SK-N-SH treated with all-trans-retinoic acid at 6 μM for 48 hours (cell line): ENCODE measurements at regions not wholly inside any gene's neighbourhood (a gene's known extent, or its start where the extent isn't known, plus 50 kb on each side); places are given as distances from the start of the nearest gene placed in this dataset.

ENCODE experiments used
- ATAC-seq: fragments of 200-7000 bp; cut with Tn5 transposase; 3 replicates; pipeline ENCODE4 v1.9.1; 2020; ENCODE audit warnings: mild to moderate bottlenecking, moderate library complexity
- ARNTL ChIP-seq: fragments of 450-650 bp; formaldehyde crosslinking; IDR thresholded peaks from 2 replicates; pipeline ENCODE4 v1.5.0; 2020; ENCODE audit warnings: low read depth, mild to moderate bottlenecking, moderate library complexity, borderline replicate concordance
- BACH2 ChIP-seq: fragments of 250-450 bp; sonication (Bioruptor Pico); IDR thresholded peaks from 2 replicates; pipeline ENCODE4 v1.9.0; 2021; ENCODE audit warnings: mild to moderate bottlenecking, borderline replicate concordance
- CREB5 ChIP-seq: fragments of 250-450 bp; sonication (Bioruptor Pico); IDR thresholded peaks from 2 replicates; pipeline ENCODE4 v1.5.1; 2020; ENCODE audit warnings: low read depth, mild to moderate bottlenecking, moderate library complexity
- CSDC2 ChIP-seq: fragments of 250-450 bp; sonication (Bioruptor Pico); IDR thresholded peaks from 2 replicates; pipeline ENCODE4 v1.5.0; 2020; ENCODE audit warnings: mild to moderate bottlenecking, moderate library complexity
- CSRNP3 ChIP-seq: fragments of 250-450 bp; sonication (Bioruptor Pico); IDR thresholded peaks from 2 replicates; pipeline ENCODE4 v1.5.1; 2021; ENCODE audit warnings: mild to moderate bottlenecking, moderate library complexity
- ESRRG ChIP-seq: fragments of 250-450 bp; sonication (Bioruptor Pico); IDR thresholded peaks from 2 replicates; pipeline ENCODE4 v1.6.1; 2021; ENCODE audit warnings: mild to moderate bottlenecking
- GLIS3 ChIP-seq: fragments of 250-450 bp; sonication (Bioruptor Pico); IDR thresholded peaks from 2 replicates; pipeline ENCODE4 v1.5.0; 2020; ENCODE audit warnings: mild to moderate bottlenecking, moderate library complexity
- OSR1 ChIP-seq: fragments of 250-450 bp; sonication (Bioruptor Pico); IDR thresholded peaks from 2 replicates; pipeline ENCODE4 v1.8.0; 2022; ENCODE audit warnings: moderate library complexity, mild to moderate bottlenecking, inconsistent platforms
- PATZ1 ChIP-seq: fragments of 250-450 bp; sonication (Bioruptor Pico); IDR thresholded peaks from 2 replicates; pipeline ENCODE4 v1.8.0; 2020; ENCODE audit warnings: mild to moderate bottlenecking, moderate library complexity, borderline replicate concordance
- POU6F1 ChIP-seq: fragments of 250-450 bp; sonication (Bioruptor Pico); IDR thresholded peaks from 2 replicates; pipeline ENCODE4 v1.8.0; 2021; ENCODE audit warnings: low read depth, mild to moderate bottlenecking, moderate library complexity, borderline replicate concordance
- PPARA ChIP-seq: fragments of 250-450 bp; sonication (Bioruptor Pico); IDR thresholded peaks from 2 replicates; pipeline ENCODE4 v1.5.0; 2020; ENCODE audit warnings: mild to moderate bottlenecking, borderline replicate concordance
- RARB ChIP-seq: fragments of 250-450 bp; sonication (Bioruptor Pico); IDR thresholded peaks from 2 replicates; pipeline ENCODE4 v1.8.0; 2021; ENCODE audit warnings: mild to moderate bottlenecking, moderate library complexity
- SNAI2 ChIP-seq: fragments of 250-450 bp; sonication (Bioruptor Pico); IDR thresholded peaks from 2 replicates; pipeline ENCODE4 v1.5.0; 2020; ENCODE audit warnings: mild to moderate bottlenecking, moderate library complexity
- TCF4 ChIP-seq: fragments of 250-450 bp; sonication (Bioruptor Pico); IDR thresholded peaks from 2 replicates; pipeline ENCODE4 v1.8.0; 2021; ENCODE audit warnings: mild to moderate bottlenecking, moderate library complexity, borderline replicate concordance
- TOX ChIP-seq: fragments of 250-450 bp; sonication (Bioruptor Pico); IDR thresholded peaks from 2 replicates; pipeline ENCODE4 v1.8.0; 2021; ENCODE audit warnings: mild to moderate bottlenecking, moderate library complexity, borderline replicate concordance
- TSHZ2 ChIP-seq: fragments of 250-450 bp; sonication (Bioruptor Pico); IDR thresholded peaks from 2 replicates; pipeline ENCODE4 v1.5.0; 2020; ENCODE audit warnings: mild to moderate bottlenecking, moderate library complexity
- ZFP3 ChIP-seq: fragments of 250-450 bp; sonication (Bioruptor Pico); IDR thresholded peaks from 2 replicates; pipeline ENCODE4 v1.5.0; 2020; ENCODE audit warnings: mild to moderate bottlenecking, moderate library complexity
- ZFP30 ChIP-seq: fragments of 450-650 bp; formaldehyde crosslinking; IDR thresholded peaks from 2 replicates; pipeline ENCODE4 v1.5.0; 2022; ENCODE audit warnings: mild to moderate bottlenecking, moderate library complexity
- ZNF565 ChIP-seq: fragments of 450-650 bp; formaldehyde crosslinking; conservative IDR thresholded peaks from 2 replicates; pipeline ENCODE4 v1.5.0; 2020; ENCODE audit warnings: low read depth, mild to moderate bottlenecking, moderate library complexity
- ZNF70 ChIP-seq: fragments of 450-650 bp; formaldehyde crosslinking; IDR thresholded peaks from 2 replicates; pipeline ENCODE4 v1.5.0; 2020; ENCODE audit warnings: mild to moderate bottlenecking, moderate library complexity

- no peak for TF ChIP-seq PATZ1 (CRISPR knock-in tag)
- TF ChIP-seq POU6F1 (CRISPR knock-in tag): no peak
- TF ChIP-seq CREB5: no peak
- no peak for TF ChIP-seq ZFP3 (CRISPR knock-in tag)
These were observed 79.5 kb upstream of the C14orf180 start (continued) for GRCh38 chr14:104499784-104500760.

GRCh38 chr14:104502060-104502459 is 77.5 kb upstream of the C14orf180 start:
- ATAC-seq: no peak
- no peak for TF ChIP-seq ZNF565 (CRISPR knock-in tag)
- TF ChIP-seq ESRRG (CRISPR knock-in tag): no peak
- TF ChIP-seq OSR1 (CRISPR knock-in tag): no peak
- TF ChIP-seq SNAI2 (CRISPR knock-in tag): no peak

GRCh38 chr14:104503691-104504090 is 75.9 kb upstream of the C14orf180 start:
- ATAC-seq: no peak
- TF ChIP-seq RARB (no peak), PPARA (no peak), CSRNP3 (CRISPR knock-in tag) (no peak), ARNTL (CRISPR knock-in tag) (no peak), ZNF70 (CRISPR knock-in tag) (no peak), CREB5 (no peak), ZFP30 (CRISPR knock-in tag) (no peak), TSHZ2 (CRISPR knock-in tag) (no peak), GLIS3 (CRISPR knock-in tag) (no peak), TOX (no peak), TCF4 (no peak), BACH2 (CRISPR knock-in tag) (no peak), CSDC2 (CRISPR knock-in tag) (no peak)
